Fibroblast of mammary gland (primary cell): ENCODE measurements at regions not wholly inside any gene's neighbourhood (a gene's known extent, or its start where the extent isn't known, plus 50 kb on each side); places are given as distances from the start of the nearest gene placed in this dataset.

Source experiments
- DNase-seq: peaks from one replicate; pipeline ENCODE4 v3.0.0-alpha.2; 2010; ENCODE audit warnings: low read depth
- H3K4me3 ChIP-seq: 2 replicates; pipeline ENCODE4 v1.5.1; 2011; ENCODE audit warnings: low read depth, mild to moderate bottlenecking, low read length, moderate library complexity; ENCODE audit not compliant: control insufficient read depth
- TF ChIP-seq, protein P1 (sequence below): conservative IDR thresholded peaks from 2 replicates; pipeline ENCODE4 v1.5.1; 2011; ENCODE audit warnings: low read depth, low read length, inconsistent platforms; ENCODE audit not compliant: control insufficient read depth, insufficient read depth

DNA sequence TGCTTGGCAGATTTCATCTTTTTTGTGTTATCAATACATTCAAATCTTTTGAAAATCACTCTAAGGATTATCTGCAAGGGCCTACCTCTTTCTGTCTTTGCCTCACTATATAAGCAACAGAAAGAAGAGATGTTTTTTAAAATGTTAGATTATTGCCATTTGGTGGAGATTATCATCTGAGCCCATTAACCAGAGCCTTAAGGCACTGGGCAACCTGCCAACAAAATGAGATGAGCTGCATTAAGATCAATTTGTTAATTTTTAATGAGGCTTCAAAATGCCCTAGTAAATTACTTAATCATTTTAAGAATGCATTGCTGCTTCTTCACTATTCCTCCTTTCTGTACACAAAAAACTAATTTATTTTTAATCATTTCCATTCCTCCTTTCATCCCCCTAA, 314.1 kb downstream of the SNX13 start:
- TF ChIP-seq, protein P1, sequence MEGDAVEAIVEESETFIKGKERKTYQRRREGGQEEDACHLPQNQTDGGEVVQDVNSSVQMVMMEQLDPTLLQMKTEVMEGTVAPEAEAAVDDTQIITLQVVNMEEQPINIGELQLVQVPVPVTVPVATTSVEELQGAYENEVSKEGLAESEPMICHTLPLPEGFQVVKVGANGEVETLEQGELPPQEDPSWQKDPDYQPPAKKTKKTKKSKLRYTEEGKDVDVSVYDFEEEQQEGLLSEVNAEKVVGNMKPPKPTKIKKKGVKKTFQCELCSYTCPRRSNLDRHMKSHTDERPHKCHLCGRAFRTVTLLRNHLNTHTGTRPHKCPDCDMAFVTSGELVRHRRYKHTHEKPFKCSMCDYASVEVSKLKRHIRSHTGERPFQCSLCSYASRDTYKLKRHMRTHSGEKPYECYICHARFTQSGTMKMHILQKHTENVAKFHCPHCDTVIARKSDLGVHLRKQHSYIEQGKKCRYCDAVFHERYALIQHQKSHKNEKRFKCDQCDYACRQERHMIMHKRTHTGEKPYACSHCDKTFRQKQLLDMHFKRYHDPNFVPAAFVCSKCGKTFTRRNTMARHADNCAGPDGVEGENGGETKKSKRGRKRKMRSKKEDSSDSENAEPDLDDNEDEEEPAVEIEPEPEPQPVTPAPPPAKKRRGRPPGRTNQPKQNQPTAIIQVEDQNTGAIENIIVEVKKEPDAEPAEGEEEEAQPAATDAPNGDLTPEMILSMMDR, result no peak
- H3K4me3 ChIP-seq, result no peak overlapping the region
- no peak for DNase-seq

DNA sequence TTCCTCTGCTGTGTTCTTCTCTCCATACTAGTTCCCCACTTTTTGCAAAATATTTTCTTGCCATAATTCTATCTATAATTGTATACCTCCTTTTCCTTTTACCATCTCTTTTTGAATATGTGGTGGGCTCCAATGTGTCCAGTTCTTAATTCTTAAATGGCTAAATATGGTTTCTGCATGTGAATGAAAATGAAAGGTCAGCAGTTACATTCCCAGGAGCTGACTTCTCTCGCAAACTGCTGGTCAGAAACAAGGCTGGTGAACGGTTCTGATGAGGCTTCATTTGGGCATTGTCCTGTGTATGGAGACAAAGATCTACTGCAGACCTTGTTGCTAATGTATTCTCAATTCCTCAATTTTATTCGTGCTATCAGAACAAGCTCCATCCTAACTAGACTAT, 309.2 kb downstream of the SNX13 start:
- TF ChIP-seq, protein P1, result no peak
- DNase-seq, result no peak
- no peak overlapping the region for H3K4me3 ChIP-seq

DNA sequence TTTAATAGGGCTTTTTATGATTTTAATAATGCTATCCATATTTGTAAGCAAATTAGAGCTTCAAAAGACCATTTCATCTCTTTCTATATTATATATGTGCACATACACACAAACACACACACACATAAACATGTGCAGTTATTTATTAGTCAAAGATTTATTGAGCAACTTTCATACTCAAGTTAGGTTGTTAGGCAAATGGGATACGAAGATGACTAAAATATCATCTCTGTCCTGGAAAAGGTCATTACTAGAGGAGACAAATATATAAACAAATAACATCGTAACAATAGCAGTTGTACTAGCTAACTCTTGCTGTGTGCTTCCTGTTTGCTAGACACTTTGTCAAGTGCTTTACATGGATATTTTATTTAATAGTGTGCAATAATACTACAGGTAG, 307.9 kb downstream of the SNX13 start:
- TF ChIP-seq, protein P1, result no peak
- H3K4me3 ChIP-seq, result no peak overlapping the region
- DNase-seq, result peak; percentile 52

DNA sequence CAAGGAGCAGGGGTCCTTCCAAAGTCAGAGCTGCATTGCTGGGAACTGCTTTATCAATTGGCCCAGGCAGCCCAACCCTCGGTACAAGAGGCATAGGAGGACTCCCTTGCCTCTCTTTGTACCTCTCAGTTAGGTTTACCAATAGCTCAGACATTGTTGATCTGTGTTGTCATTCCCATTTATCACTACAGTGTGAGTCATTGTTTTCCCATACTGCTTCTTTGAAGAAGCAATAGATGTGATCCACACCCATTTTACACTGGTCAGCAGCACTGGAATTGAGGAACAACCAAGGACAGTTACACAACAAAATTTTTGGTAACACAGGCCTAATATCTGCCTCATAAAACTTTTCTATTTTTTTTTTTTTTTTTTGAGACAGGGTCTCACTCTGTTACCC, 307.2 kb downstream of the SNX13 start:
- peak; percentile 94 for DNase-seq
- TF ChIP-seq, protein P1, result no peak

DNA sequence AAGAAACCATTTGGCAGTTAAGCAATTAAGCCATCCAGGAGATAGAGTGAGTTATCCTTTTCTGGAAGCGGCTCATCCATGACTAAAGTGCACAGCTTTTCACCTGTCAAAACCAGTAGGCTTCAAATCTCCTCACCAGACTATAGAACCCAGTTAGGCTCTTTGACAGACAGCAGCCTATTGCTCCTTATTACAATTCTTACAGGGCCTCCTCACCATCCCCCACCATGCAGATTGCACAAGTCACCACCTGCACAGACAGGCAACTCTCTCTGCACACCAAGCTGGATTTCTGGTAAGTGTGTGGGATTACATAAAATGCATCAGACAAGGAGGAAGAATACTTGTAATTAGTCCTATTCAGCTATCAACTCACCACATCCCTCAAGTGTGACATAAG, 301.6 kb downstream of the SNX13 start:
- TF ChIP-seq, protein P1, result no peak
- H3K4me3 ChIP-seq, result no peak overlapping the region
- peak; percentile 25 for DNase-seq

More for the DNA sequence above, 307.2 kb downstream of the SNX13 start:
- H3K4me3 ChIP-seq, result no peak overlapping the region

DNA sequence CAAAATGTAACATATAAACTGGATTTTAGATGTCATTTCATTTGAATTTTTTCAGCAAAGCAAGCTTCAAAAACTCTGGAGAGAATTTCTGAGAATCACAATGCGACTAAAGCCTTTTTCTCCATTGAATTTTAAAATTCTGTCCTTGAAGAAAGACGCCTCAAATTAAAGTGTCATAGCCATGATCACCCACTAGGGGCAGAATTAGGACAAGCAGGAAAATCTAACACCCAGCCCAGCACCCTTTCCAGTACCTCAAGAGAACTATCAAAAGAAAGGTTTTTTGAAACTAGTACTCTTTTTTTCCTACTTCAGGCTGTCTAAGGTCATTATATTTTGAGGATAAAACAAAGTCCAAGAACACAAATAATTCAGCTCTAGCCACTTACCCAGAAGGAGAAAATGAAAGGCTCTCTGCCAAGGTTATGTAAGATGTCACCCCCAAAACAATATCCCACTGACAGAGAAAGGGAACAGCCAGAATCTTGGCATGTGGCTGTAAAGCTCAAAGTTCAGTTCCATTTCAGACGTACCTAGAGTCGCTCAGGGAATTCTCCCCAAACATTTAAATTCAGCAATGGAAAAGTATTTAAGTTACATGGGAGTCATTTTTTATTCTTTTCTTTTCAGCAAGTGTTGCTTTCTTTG, 299.4 kb downstream of the SNX13 start:
- TF ChIP-seq, protein P1, result peak; percentile 73
- H3K4me3 ChIP-seq, result no peak overlapping the region
- peak; percentile 58 for DNase-seq

DNA sequence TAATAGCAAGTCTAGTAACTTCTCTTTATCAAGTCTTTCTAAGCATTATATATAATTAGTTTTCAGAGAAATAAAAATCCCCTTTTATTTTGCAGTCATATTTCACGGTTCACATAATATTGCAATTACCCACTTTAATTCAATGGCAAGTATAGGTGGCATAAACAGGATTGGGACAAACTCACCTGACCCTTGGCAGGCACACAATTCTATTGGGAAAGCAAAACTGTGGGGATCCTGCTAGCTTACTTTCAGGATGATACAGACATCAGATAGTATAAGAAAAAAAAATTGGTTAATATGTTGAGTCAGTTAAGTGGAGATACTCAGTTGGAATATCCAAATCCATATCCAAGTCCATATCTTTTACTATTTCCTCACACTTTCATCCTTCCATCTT, 294.8 kb downstream of the SNX13 start:
- no peak for DNase-seq
- TF ChIP-seq, protein P1, result no peak
- H3K4me3 ChIP-seq, result no peak overlapping the region
